ENCODE measurements at regions not wholly inside any gene's neighbourhood (a gene's known extent, or its start where the extent isn't known, plus 50 kb on each side); places are given as distances from the start of the nearest gene placed in this dataset.

DNA sequence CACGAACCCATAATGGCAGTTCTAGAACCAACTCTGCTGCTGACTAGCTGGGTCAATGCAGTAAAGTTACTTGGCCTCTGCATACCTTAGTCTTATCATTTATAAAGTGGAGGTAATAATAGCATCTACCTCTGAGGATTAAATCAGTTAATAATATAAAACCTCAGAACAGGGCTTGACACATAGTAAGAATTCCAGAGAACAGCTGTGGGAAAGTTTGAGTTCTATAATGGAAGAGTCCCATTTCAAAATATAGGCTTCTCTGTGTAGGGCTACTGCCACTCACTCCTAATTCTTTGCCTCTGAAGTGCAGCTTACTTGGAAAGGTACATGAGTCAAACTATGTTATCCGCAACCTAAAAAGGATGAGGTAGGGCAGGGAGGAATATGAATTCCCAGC lies 269.2 kb upstream of the PRKD1 start:
- TF ChIP-seq SIN3A (IDR thresholded peaks at IDR 0.05; ENCODE audit: borderline replicate concordance, insufficient read depth, low read length) (no peak), POLR2AphosphoS5 (IDR thresholded peaks at IDR 0.05; ENCODE audit: low read depth, low read length) (no peak)
